ENCODE measurements at regions not wholly inside any gene's neighbourhood (a gene's known extent, or its start where the extent isn't known, plus 50 kb on each side); places are given as distances from the start of the nearest gene placed in this dataset.

DNA sequence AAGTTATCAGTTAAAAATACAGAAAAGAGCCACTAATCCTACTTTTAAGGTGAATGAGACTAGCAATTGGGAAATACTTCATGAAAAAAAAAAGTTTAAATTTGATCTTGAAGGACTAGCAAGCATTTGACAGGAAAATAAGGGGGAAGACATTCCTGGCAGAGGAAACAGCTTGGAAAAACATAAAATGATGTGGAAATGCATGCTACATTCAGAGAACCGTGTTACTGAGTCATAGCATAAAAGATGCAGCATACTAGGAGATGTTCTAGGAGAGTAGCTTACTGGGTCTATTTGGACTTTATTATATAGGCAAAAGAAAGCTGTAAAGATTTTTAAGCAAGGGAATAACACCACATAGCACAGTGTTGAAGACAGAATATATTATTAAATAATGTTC lies 108.6 kb upstream of the COL1A2 start:
- TF ChIP-seq, protein P1, sequence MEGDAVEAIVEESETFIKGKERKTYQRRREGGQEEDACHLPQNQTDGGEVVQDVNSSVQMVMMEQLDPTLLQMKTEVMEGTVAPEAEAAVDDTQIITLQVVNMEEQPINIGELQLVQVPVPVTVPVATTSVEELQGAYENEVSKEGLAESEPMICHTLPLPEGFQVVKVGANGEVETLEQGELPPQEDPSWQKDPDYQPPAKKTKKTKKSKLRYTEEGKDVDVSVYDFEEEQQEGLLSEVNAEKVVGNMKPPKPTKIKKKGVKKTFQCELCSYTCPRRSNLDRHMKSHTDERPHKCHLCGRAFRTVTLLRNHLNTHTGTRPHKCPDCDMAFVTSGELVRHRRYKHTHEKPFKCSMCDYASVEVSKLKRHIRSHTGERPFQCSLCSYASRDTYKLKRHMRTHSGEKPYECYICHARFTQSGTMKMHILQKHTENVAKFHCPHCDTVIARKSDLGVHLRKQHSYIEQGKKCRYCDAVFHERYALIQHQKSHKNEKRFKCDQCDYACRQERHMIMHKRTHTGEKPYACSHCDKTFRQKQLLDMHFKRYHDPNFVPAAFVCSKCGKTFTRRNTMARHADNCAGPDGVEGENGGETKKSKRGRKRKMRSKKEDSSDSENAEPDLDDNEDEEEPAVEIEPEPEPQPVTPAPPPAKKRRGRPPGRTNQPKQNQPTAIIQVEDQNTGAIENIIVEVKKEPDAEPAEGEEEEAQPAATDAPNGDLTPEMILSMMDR (conservative IDR thresholded peaks at IDR 0.05 in 1 of 2, IDR thresholded peaks at IDR 0.05 in 1 of 2; ENCODE audit: extremely low read depth in 1 of 2, insufficient read depth in 1 of 2, low read depth in 1 of 2, low read length in 2 of 2): no peak
- no peak for TF ChIP-seq EZH2 (IDR thresholded peaks at IDR 0.05; ENCODE audit: borderline replicate concordance, low read length)
